ENCODE measurements at regions not wholly inside any gene's neighbourhood (a gene's known extent, or its start where the extent isn't known, plus 50 kb on each side); places are given as distances from the start of the nearest gene placed in this dataset.
A peak's percentile ranks its signal among the peaks of the same experiment; 100 is the strongest.

DNA sequence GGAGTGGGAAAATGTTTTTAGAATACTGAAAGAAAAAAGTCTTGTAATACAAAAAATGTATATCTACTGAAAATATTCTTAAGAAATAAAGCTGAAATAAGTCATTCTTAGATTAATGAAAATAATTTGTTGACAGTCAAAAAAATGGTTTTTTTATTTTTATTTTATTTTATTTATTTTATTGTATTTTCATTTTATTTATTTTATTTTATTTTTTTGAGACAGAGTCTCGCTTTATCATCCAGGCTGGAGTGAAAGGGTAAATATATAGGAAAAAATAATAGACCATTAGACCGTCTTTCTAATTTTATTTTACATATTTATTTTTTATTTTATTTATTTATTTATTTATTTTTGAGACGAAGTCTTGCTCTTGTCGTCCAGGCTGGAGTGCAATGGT, 1583.6 kb upstream of the TMEFF2 start:
- H3K4me3 ChIP-seq (ENCODE audit: low read length) = no peak overlapping the region
- no peak overlapping the region for H2AFZ ChIP-seq (ENCODE audit: low read length)
- no peak overlapping the region for H3K4me2 ChIP-seq (ENCODE audit: low read depth, low read length)
- DNase-seq = no peak
- no peaks in the 10 kb centered on the region for H3F3A ChIP-seq (ENCODE audit: insufficient read depth, low read length)
- no peaks in the 10 kb centered on the region for H4K20me1 ChIP-seq (ENCODE audit: insufficient read depth, low read length)
- H3K79me2 ChIP-seq (ENCODE audit: low read length) = no peaks in the 10 kb centered on the region
- TF ChIP-seq EZH2 (optimal IDR thresholded peaks at IDR 0.05; ENCODE audit: low read depth, low read length) = no peak
- TF ChIP-seq, protein P1, sequence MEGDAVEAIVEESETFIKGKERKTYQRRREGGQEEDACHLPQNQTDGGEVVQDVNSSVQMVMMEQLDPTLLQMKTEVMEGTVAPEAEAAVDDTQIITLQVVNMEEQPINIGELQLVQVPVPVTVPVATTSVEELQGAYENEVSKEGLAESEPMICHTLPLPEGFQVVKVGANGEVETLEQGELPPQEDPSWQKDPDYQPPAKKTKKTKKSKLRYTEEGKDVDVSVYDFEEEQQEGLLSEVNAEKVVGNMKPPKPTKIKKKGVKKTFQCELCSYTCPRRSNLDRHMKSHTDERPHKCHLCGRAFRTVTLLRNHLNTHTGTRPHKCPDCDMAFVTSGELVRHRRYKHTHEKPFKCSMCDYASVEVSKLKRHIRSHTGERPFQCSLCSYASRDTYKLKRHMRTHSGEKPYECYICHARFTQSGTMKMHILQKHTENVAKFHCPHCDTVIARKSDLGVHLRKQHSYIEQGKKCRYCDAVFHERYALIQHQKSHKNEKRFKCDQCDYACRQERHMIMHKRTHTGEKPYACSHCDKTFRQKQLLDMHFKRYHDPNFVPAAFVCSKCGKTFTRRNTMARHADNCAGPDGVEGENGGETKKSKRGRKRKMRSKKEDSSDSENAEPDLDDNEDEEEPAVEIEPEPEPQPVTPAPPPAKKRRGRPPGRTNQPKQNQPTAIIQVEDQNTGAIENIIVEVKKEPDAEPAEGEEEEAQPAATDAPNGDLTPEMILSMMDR (IDR thresholded peaks at IDR 0.05; ENCODE audit: low read length) = no peak
- TF ChIP-seq EZH2phosphoT487 (IDR thresholded peaks at IDR 0.05; ENCODE audit: low read length) = no peak
- H3K4me1 ChIP-seq (ENCODE audit: low read length) = no peaks in the 10 kb centered on the region
- no peaks in the 10 kb centered on the region for H3K27me3 ChIP-seq (replicated peaks; ENCODE audit: insufficient read depth, low read length)
- no peaks in the 10 kb centered on the region for H3K36me3 ChIP-seq (replicated peaks; ENCODE audit: insufficient read depth, low read length)
- H3K9ac ChIP-seq (ENCODE audit: low read length) = no peak overlapping the region
- H3K9me3 ChIP-seq (replicated peaks; ENCODE audit: insufficient read depth, low read length) = no peaks in the 10 kb centered on the region
- H3K27ac ChIP-seq (ENCODE audit: low read length) = no peak overlapping the region
- no peaks in the 10 kb centered on the region for H3K9me2 ChIP-seq (replicated peaks; ENCODE audit: insufficient read depth, low read length)

DNA sequence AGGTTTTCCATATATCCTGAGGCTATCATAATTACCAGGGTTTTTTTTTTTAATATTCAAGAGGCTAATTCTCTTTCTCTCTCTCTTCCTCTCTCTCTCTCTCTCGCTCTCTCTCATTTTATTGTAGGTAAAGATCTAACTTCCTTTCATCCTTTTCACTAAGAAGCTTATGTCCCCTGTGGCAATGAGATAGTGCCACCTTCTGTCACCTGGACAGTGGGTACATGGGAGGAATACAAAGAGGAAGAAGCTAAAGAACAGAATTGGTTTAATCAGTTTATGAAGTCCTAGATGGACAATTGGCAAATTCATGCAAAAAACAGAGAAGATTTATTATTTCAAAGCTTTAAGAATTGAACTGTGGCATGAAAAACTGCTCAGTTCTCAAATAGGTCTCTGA, 1582.3 kb upstream of the TMEFF2 start:
- Histone ChIP-seq H4K20me1 (ENCODE audit: insufficient read depth, low read length) (no peaks in the 10 kb centered on the region), H3K9me3 (replicated peaks; ENCODE audit: insufficient read depth, low read length) (no peaks in the 10 kb centered on the region), H3K27ac (ENCODE audit: low read length) (no peak overlapping the region), H3K4me2 (ENCODE audit: low read depth, low read length) (no peak overlapping the region), H3K4me1 (ENCODE audit: low read length) (no peaks in the 10 kb centered on the region), H3K4me3 (ENCODE audit: low read length) (no peak overlapping the region), H3F3A (ENCODE audit: insufficient read depth, low read length) (no peaks in the 10 kb centered on the region), H2AFZ (ENCODE audit: low read length) (no peak overlapping the region), H3K9me2 (replicated peaks; ENCODE audit: insufficient read depth, low read length) (no peaks in the 10 kb centered on the region), H3K79me2 (ENCODE audit: low read length) (no peaks in the 10 kb centered on the region), H3K27me3 (replicated peaks; ENCODE audit: insufficient read depth, low read length) (no peaks in the 10 kb centered on the region), H3K9ac (ENCODE audit: low read length) (no peak overlapping the region), H3K36me3 (replicated peaks; ENCODE audit: insufficient read depth, low read length) (no peaks in the 10 kb centered on the region)
- no peak for TF ChIP-seq EZH2phosphoT487 (IDR thresholded peaks at IDR 0.05; ENCODE audit: low read length)
- TF ChIP-seq EZH2 (optimal IDR thresholded peaks at IDR 0.05; ENCODE audit: low read depth, low read length) = no peak
- TF ChIP-seq, protein P1 (IDR thresholded peaks at IDR 0.05; ENCODE audit: low read length) = peak; percentile 18; the same call in 1 of the 2 replicates
- no peak for DNase-seq

DNA sequence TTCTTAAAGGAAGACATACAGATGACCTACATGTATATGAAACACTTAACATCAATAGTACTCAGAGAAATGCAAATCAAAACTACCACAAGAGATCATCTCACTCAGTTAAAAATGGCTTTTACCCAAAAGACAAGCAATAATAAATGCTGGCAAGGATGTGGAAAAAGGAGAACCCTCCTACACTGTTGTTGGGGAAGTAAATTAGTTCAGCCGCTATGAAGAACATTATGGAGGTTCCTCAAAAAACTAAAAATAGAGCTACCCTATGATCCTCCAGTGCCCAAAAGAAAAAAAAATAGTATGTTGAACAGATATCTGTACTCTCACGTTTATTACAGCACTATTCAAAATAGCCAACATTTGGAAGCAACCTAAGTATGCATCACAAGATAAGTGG, 1579.4 kb upstream of the TMEFF2 start:
- H3K27me3 ChIP-seq (replicated peaks; ENCODE audit: insufficient read depth, low read length) = no peaks in the 10 kb centered on the region
- H3K4me2 ChIP-seq (ENCODE audit: low read depth, low read length) = no peak overlapping the region
- no peak for DNase-seq

More for the DNA sequence above, 1579.4 kb upstream of the TMEFF2 start:
- Histone ChIP-seq H3K4me3 (ENCODE audit: low read length) (no peak overlapping the region), H3K9me3 (replicated peaks; ENCODE audit: insufficient read depth, low read length) (no peaks in the 10 kb centered on the region), H4K20me1 (ENCODE audit: insufficient read depth, low read length) (no peaks in the 10 kb centered on the region), H3K79me2 (ENCODE audit: low read length) (no peaks in the 10 kb centered on the region), H3K27ac (ENCODE audit: low read length) (no peak overlapping the region), H3K9ac (ENCODE audit: low read length) (no peak overlapping the region), H3F3A (ENCODE audit: insufficient read depth, low read length) (no peaks in the 10 kb centered on the region), H3K36me3 (replicated peaks; ENCODE audit: insufficient read depth, low read length) (no peaks in the 10 kb centered on the region), H3K9me2 (replicated peaks; ENCODE audit: insufficient read depth, low read length) (no peaks in the 10 kb centered on the region), H2AFZ (ENCODE audit: low read length) (no peak overlapping the region), H3K4me1 (ENCODE audit: low read length) (no peaks in the 10 kb centered on the region)
- TF ChIP-seq EZH2 (optimal IDR thresholded peaks at IDR 0.05; ENCODE audit: low read depth, low read length) (no peak), EZH2phosphoT487 (IDR thresholded peaks at IDR 0.05; ENCODE audit: low read length) (no peak)
- TF ChIP-seq, protein P1 (IDR thresholded peaks at IDR 0.05; ENCODE audit: low read length) = no peak
